Suprapubic skin (tissue), 4 donors: ENCODE measurements at regions not wholly inside any gene's neighbourhood (a gene's known extent, or its start where the extent isn't known, plus 50 kb on each side); places are given as distances from the start of the nearest gene placed in this dataset.

Source experiments
- EP300 ChIP-seq: sonication (generic); formaldehyde crosslinking; IDR thresholded peaks from one replicate; pipeline ENCODE4 v1.6.1; 2017; ENCODE audit warnings: antibody characterized with exemption
- POLR2A ChIP-seq, 2 donors: fragments of 450-650 bp; IDR thresholded peaks; one replicate each; pipeline ENCODE4 v1.6.1; 2017; ENCODE audit warnings: antibody characterized with exemption in 2 of 2, mild to moderate bottlenecking in 2 of 2, moderate library complexity in 2 of 2
- POLR2AphosphoS5 ChIP-seq, 3 donors: sonication (generic); formaldehyde crosslinking; IDR thresholded peaks; one replicate each; pipeline ENCODE4 v1.6.1; 2017; ENCODE audit warnings: antibody characterized with exemption in 3 of 3
- TF ChIP-seq, protein P1 (sequence below), 2 donors: fragments of 200-600 bp in 1 of 2; fragments of 450-650 bp in 1 of 2; sonication (generic) in 1 of 2; IDR thresholded peaks; one replicate each; pipeline ENCODE4 v1.5.1; 2016 to 2019; ENCODE audit warnings: antibody characterized with exemption in 2 of 2, mild to moderate bottlenecking in 1 of 2, moderate library complexity in 1 of 2

- TF ChIP-seq, protein P1, sequence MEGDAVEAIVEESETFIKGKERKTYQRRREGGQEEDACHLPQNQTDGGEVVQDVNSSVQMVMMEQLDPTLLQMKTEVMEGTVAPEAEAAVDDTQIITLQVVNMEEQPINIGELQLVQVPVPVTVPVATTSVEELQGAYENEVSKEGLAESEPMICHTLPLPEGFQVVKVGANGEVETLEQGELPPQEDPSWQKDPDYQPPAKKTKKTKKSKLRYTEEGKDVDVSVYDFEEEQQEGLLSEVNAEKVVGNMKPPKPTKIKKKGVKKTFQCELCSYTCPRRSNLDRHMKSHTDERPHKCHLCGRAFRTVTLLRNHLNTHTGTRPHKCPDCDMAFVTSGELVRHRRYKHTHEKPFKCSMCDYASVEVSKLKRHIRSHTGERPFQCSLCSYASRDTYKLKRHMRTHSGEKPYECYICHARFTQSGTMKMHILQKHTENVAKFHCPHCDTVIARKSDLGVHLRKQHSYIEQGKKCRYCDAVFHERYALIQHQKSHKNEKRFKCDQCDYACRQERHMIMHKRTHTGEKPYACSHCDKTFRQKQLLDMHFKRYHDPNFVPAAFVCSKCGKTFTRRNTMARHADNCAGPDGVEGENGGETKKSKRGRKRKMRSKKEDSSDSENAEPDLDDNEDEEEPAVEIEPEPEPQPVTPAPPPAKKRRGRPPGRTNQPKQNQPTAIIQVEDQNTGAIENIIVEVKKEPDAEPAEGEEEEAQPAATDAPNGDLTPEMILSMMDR (IDR thresholded peaks at IDR 0.05): no peak
- TF ChIP-seq POLR2AphosphoS5 (IDR thresholded peaks at IDR 0.05) (no peak), POLR2A (IDR thresholded peaks at IDR 0.05) (no peak), EP300 (no peak)
Measured at GRCh38 chr18:2304378-2305175, 266.7 kb downstream of the METTL4 start.
